Transverse colon (tissue), 4 donors: ENCODE measurements at regions not wholly inside any gene's neighbourhood (a gene's known extent, or its start where the extent isn't known, plus 50 kb on each side); places are given as distances from the start of the nearest gene placed in this dataset.

ENCODE experiments used
- EP300 ChIP-seq: sonication (generic); formaldehyde crosslinking; IDR thresholded peaks from one replicate; pipeline ENCODE4 v1.6.1; 2017; ENCODE audit warnings: antibody characterized with exemption, low read depth
- POLR2A ChIP-seq: fragments of 450-650 bp; IDR thresholded peaks from one replicate; pipeline ENCODE4 v1.6.1; 2016; ENCODE audit warnings: antibody characterized with exemption, mild to moderate bottlenecking, moderate library complexity
- POLR2AphosphoS5 ChIP-seq, 3 donors: sonication (generic); formaldehyde crosslinking; IDR thresholded peaks; one replicate each; pipeline ENCODE4 v1.6.1; 2016; ENCODE audit warnings: antibody characterized with exemption in 3 of 3
- TF ChIP-seq, protein P1 (sequence below), 5 experiments: fragments of 200-600 bp in 3 of 5; fragments of 450-650 bp in 2 of 5; sonication (generic) in 3 of 5; IDR thresholded peaks; 1 replicate in 2 of 5; 2 replicates in 3 of 5; pipeline ENCODE4 v1.5.1; 2016 to 2017; ENCODE audit warnings: antibody characterized with exemption in 5 of 5, inconsistent platforms in 3 of 5, mild to moderate bottlenecking in 2 of 5, moderate library complexity in 1 of 5

DNA sequence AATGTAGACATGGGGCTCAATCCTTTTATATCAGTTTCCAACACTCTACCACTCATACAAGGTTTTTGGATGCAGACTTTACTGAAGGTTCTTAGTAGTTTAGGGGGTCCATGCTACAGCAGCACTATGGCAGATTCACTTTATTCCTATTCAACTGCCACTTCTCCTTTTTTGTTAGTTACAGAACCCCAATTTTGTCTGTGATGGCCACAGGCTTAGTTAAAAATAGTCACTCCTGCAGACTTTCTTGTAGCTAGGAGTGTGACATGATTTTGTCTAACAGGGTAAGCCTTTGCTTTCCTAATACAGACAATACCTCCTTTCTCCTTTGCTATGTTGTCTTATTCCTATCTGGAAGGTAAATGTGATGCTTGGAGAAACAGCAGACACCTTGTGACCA is 90.0 kb upstream of the SLC24A3 start:
- TF ChIP-seq, protein P1, sequence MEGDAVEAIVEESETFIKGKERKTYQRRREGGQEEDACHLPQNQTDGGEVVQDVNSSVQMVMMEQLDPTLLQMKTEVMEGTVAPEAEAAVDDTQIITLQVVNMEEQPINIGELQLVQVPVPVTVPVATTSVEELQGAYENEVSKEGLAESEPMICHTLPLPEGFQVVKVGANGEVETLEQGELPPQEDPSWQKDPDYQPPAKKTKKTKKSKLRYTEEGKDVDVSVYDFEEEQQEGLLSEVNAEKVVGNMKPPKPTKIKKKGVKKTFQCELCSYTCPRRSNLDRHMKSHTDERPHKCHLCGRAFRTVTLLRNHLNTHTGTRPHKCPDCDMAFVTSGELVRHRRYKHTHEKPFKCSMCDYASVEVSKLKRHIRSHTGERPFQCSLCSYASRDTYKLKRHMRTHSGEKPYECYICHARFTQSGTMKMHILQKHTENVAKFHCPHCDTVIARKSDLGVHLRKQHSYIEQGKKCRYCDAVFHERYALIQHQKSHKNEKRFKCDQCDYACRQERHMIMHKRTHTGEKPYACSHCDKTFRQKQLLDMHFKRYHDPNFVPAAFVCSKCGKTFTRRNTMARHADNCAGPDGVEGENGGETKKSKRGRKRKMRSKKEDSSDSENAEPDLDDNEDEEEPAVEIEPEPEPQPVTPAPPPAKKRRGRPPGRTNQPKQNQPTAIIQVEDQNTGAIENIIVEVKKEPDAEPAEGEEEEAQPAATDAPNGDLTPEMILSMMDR (IDR thresholded peaks at IDR 0.05): no peak
- TF ChIP-seq POLR2AphosphoS5 (IDR thresholded peaks at IDR 0.05): no peak
- no peak for TF ChIP-seq POLR2A
- no peak for TF ChIP-seq EP300
